ENCODE measurements at regions not wholly inside any gene's neighbourhood (a gene's known extent, or its start where the extent isn't known, plus 50 kb on each side); places are given as distances from the start of the nearest gene placed in this dataset.

DNA sequence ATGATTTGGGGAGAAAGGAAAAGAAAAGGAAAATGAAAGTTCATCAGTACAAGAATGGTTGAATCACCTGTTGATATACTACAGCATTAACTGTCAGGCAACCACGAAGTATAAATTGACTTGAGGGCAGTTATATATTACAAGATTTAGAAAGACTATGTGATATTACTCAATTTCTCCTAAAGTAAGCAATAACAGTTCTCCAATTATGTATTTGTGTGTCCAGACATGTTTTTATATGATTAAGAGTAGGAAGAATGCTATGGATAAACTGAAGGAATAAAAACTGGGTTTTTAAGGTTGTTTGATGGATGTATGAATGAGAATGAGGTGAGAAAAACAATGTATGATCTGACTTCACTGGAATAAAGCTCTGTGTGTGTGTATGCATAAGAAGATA is 2234.4 kb downstream of the ARAP2 start:
- Histone ChIP-seq H3K4me3 (replicated peaks in 1 of 2; ENCODE audit: low read depth in 1 of 2, low read length in 2 of 2) (no peak overlapping the region), H3K27ac (ENCODE audit: low read depth, low read length) (no peak overlapping the region), H3K9me3 (ENCODE audit: control insufficient read depth in 1 of 2, insufficient read depth in 1 of 2, low read depth in 1 of 2, low read length in 2 of 2) (no peaks in the 10 kb centered on the region), H3K9ac (ENCODE audit: low read length) (no peak overlapping the region), H3K4me2 (ENCODE audit: low read length) (no peak overlapping the region), H3K27me3 (ENCODE audit: insufficient read depth, low read length) (no peaks in the 10 kb centered on the region), H3K4me1 (ENCODE audit: control insufficient read depth in 1 of 2, insufficient read depth in 2 of 2, low read length in 2 of 2) (no peaks in the 10 kb centered on the region), H3K36me3 (ENCODE audit: control insufficient read depth in 1 of 2, insufficient read depth in 2 of 2, low read length in 2 of 2) (no peaks in the 10 kb centered on the region), H3K79me2 (ENCODE audit: insufficient read depth, low read length) (no peaks in the 10 kb centered on the region), H4K20me1 (ENCODE audit: insufficient read depth) (no peaks in the 10 kb centered on the region), H2AFZ (ENCODE audit: low read depth, low read length, poor library complexity, severe bottlenecking) (no peak overlapping the region), H3K9me2 (ENCODE audit: insufficient read depth) (no peaks in the 10 kb centered on the region)
- no TSS peak for BruUV-seq (replicated peaks)
- ChIA-PET POLR2A (no interaction called here), CTCF (no interaction called here), RAD21 (ENCODE audit: low non-redundant PET in 1 of 2, low total read pairs in 2 of 2, uncharacterized antibody in 2 of 2, unreplicated experiment in 2 of 2) (no interaction called here)
- DNase-seq (ENCODE audit: low read depth, low spot score): no peak
- intact Hi-C loops (cut with micrococcal nuclease): no loop called here
- TF ChIP-seq CBX3 (IDR thresholded peaks at IDR 0.05; ENCODE audit: low read depth): no peak
- no peak for TF ChIP-seq CTCF (IDR thresholded peaks at IDR 0.05 in 2 of 3, conservative IDR thresholded peaks at IDR 0.05 in 1 of 3; ENCODE audit: borderline replicate concordance in 1 of 3, insufficient read depth in 1 of 3, low read depth in 2 of 3, low read length in 2 of 3)
- ATAC-seq: no peak

- no peak for ATAC-seq
- Histone ChIP-seq H4K20me1 (ENCODE audit: insufficient read depth) (no peaks in the 10 kb centered on the region), H3K27ac (ENCODE audit: low read depth, low read length) (no peak overlapping the region), H3K9ac (ENCODE audit: low read length) (no peak overlapping the region), H3K36me3 (ENCODE audit: control insufficient read depth in 1 of 2, insufficient read depth in 2 of 2, low read length in 2 of 2) (no peaks in the 10 kb centered on the region), H3K9me3 (ENCODE audit: control insufficient read depth in 1 of 2, insufficient read depth in 1 of 2, low read depth in 1 of 2, low read length in 2 of 2) (no peaks in the 10 kb centered on the region), H3K79me2 (ENCODE audit: insufficient read depth, low read length) (no peaks in the 10 kb centered on the region), H3K4me2 (ENCODE audit: low read length) (no peak overlapping the region), H3K27me3 (ENCODE audit: insufficient read depth, low read length) (no peaks in the 10 kb centered on the region), H3K4me1 (ENCODE audit: control insufficient read depth in 1 of 2, insufficient read depth in 2 of 2, low read length in 2 of 2) (no peaks in the 10 kb centered on the region), H3K4me3 (replicated peaks in 1 of 2; ENCODE audit: low read depth in 1 of 2, low read length in 2 of 2) (no peak overlapping the region), H3K9me2 (ENCODE audit: insufficient read depth) (no peaks in the 10 kb centered on the region), H2AFZ (ENCODE audit: low read depth, low read length, poor library complexity, severe bottlenecking) (no peak overlapping the region)
- no TSS peak for BruUV-seq (replicated peaks)
- TF ChIP-seq MAX (IDR thresholded peaks at IDR 0.05) (no peak), SRF (IDR thresholded peaks at IDR 0.05; ENCODE audit: low read depth) (no peak), YY1 (IDR thresholded peaks at IDR 0.05; ENCODE audit: extremely low read depth, insufficient replicate concordance, low read depth, low read length) (no peak), CEBPB (IDR thresholded peaks at IDR 0.05; ENCODE audit: low read depth) (no peak), ATF3 (IDR thresholded peaks at IDR 0.05) (no peak), ELF1 (IDR thresholded peaks at IDR 0.05; ENCODE audit: borderline replicate concordance, low read depth) (no peak), EGR1 (IDR thresholded peaks at IDR 0.05; ENCODE audit: low read depth) (no peak), EZH2phosphoT487 (IDR thresholded peaks at IDR 0.05; ENCODE audit: borderline replicate concordance) (no peak), RAD21 (IDR thresholded peaks at IDR 0.05; ENCODE audit: low read depth) (no peak), SIN3A (IDR thresholded peaks at IDR 0.05; ENCODE audit: low read depth) (no peak)
- TF ChIP-seq, protein P1, sequence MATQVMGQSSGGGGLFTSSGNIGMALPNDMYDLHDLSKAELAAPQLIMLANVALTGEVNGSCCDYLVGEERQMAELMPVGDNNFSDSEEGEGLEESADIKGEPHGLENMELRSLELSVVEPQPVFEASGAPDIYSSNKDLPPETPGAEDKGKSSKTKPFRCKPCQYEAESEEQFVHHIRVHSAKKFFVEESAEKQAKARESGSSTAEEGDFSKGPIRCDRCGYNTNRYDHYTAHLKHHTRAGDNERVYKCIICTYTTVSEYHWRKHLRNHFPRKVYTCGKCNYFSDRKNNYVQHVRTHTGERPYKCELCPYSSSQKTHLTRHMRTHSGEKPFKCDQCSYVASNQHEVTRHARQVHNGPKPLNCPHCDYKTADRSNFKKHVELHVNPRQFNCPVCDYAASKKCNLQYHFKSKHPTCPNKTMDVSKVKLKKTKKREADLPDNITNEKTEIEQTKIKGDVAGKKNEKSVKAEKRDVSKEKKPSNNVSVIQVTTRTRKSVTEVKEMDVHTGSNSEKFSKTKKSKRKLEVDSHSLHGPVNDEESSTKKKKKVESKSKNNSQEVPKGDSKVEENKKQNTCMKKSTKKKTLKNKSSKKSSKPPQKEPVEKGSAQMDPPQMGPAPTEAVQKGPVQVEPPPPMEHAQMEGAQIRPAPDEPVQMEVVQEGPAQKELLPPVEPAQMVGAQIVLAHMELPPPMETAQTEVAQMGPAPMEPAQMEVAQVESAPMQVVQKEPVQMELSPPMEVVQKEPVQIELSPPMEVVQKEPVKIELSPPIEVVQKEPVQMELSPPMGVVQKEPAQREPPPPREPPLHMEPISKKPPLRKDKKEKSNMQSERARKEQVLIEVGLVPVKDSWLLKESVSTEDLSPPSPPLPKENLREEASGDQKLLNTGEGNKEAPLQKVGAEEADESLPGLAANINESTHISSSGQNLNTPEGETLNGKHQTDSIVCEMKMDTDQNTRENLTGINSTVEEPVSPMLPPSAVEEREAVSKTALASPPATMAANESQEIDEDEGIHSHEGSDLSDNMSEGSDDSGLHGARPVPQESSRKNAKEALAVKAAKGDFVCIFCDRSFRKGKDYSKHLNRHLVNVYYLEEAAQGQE (IDR thresholded peaks at IDR 0.05; ENCODE audit: low read depth): no peak
- ChIA-PET CTCF (no interaction called here), RAD21 (ENCODE audit: low non-redundant PET in 1 of 2, low total read pairs in 2 of 2, uncharacterized antibody in 2 of 2, unreplicated experiment in 2 of 2) (no interaction called here), POLR2A (no interaction called here)
- no peak for DNase-seq (ENCODE audit: low read depth, low spot score)
- intact Hi-C loops (cut with micrococcal nuclease): no loop called here
These were observed 2233.4 kb downstream of the ARAP2 start for GRCh38 chr4:34010751-34011519.

Measured in HCT116 (cell line).